Transverse colon (tissue), 4 donors: ENCODE measurements at regions not wholly inside any gene's neighbourhood (a gene's known extent, or its start where the extent isn't known, plus 50 kb on each side); places are given as distances from the start of the nearest gene placed in this dataset.

ENCODE experiments used
- CTCF ChIP-seq, 5 experiments: fragments of 200-600 bp in 3 of 5; fragments of 450-650 bp in 2 of 5; sonication (generic) in 3 of 5; IDR thresholded peaks; 1 replicate in 2 of 5; 2 replicates in 3 of 5; pipeline ENCODE4 v1.5.1; 2016 to 2017; ENCODE audit warnings: antibody characterized with exemption in 5 of 5, inconsistent platforms in 3 of 5, mild to moderate bottlenecking in 2 of 5, moderate library complexity in 1 of 5
- EP300 ChIP-seq: sonication (generic); formaldehyde crosslinking; IDR thresholded peaks from one replicate; pipeline ENCODE4 v1.6.1; 2017; ENCODE audit warnings: antibody characterized with exemption, low read depth
- POLR2A ChIP-seq: fragments of 450-650 bp; IDR thresholded peaks from one replicate; pipeline ENCODE4 v1.6.1; 2016; ENCODE audit warnings: antibody characterized with exemption, mild to moderate bottlenecking, moderate library complexity
- POLR2AphosphoS5 ChIP-seq, 3 donors: sonication (generic); formaldehyde crosslinking; IDR thresholded peaks; one replicate each; pipeline ENCODE4 v1.6.1; 2016; ENCODE audit warnings: antibody characterized with exemption in 3 of 3

GRCh38 chr16:65863236-65863635 lies 503.3 kb upstream of the CDH5 start:
- TF ChIP-seq CTCF (IDR thresholded peaks at IDR 0.05) (no peak), POLR2A (no peak), POLR2AphosphoS5 (IDR thresholded peaks at IDR 0.05) (no peak), EP300 (no peak)
